ENCODE measurements at regions not wholly inside any gene's neighbourhood (a gene's known extent, or its start where the extent isn't known, plus 50 kb on each side); places are given as distances from the start of the nearest gene placed in this dataset.

DNA sequence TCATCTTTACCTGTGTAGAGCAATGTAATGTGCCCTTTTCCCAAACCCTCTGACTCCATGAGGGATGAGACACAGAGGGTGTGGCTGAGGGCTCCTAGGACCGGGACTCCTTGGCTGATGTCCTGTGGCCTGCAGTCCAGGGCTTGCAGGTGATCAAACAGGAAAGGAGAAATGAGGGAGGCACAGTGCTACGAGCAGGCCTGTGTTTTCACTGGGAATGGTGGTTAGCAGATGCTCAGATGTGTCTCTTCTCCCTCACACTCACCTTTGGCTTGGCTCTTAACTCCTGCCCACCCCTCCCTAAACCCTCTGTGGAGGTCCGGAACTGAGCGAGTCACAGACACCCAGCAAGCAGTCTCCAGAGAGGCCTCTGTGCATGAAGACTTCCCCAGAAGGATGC lies 254.4 kb downstream of the DAD1 start:
- TF ChIP-seq RAD21 (IDR thresholded peaks at IDR 0.05; ENCODE audit: low read depth) (no peak), CREB1 (IDR thresholded peaks at IDR 0.05; ENCODE audit: low read depth) (no peak), TAF1 (IDR thresholded peaks at IDR 0.05; ENCODE audit: low read depth) (no peak), EGR1 (IDR thresholded peaks at IDR 0.05) (no peak), EP300 (IDR thresholded peaks at IDR 0.05; ENCODE audit: borderline replicate concordance) (no peak)
- TF ChIP-seq, protein P1, sequence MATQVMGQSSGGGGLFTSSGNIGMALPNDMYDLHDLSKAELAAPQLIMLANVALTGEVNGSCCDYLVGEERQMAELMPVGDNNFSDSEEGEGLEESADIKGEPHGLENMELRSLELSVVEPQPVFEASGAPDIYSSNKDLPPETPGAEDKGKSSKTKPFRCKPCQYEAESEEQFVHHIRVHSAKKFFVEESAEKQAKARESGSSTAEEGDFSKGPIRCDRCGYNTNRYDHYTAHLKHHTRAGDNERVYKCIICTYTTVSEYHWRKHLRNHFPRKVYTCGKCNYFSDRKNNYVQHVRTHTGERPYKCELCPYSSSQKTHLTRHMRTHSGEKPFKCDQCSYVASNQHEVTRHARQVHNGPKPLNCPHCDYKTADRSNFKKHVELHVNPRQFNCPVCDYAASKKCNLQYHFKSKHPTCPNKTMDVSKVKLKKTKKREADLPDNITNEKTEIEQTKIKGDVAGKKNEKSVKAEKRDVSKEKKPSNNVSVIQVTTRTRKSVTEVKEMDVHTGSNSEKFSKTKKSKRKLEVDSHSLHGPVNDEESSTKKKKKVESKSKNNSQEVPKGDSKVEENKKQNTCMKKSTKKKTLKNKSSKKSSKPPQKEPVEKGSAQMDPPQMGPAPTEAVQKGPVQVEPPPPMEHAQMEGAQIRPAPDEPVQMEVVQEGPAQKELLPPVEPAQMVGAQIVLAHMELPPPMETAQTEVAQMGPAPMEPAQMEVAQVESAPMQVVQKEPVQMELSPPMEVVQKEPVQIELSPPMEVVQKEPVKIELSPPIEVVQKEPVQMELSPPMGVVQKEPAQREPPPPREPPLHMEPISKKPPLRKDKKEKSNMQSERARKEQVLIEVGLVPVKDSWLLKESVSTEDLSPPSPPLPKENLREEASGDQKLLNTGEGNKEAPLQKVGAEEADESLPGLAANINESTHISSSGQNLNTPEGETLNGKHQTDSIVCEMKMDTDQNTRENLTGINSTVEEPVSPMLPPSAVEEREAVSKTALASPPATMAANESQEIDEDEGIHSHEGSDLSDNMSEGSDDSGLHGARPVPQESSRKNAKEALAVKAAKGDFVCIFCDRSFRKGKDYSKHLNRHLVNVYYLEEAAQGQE (IDR thresholded peaks at IDR 0.05; ENCODE audit: low read depth): no peak
- TF ChIP-seq, protein P2, sequence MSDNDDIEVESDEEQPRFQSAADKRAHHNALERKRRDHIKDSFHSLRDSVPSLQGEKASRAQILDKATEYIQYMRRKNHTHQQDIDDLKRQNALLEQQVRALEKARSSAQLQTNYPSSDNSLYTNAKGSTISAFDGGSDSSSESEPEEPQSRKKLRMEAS (IDR thresholded peaks at IDR 0.05): no peak
